Muscle layer of duodenum (tissue), 2 donors: ENCODE measurements at regions not wholly inside any gene's neighbourhood (a gene's known extent, or its start where the extent isn't known, plus 50 kb on each side); places are given as distances from the start of the nearest gene placed in this dataset.
"Not testable (repeated sequence)": the region's sequence is repeated elsewhere in the genome, so short reads cannot be mapped to it uniquely, and the experiment has no call there.

Experiments used
- H3K27ac ChIP-seq: one replicate; pipeline ENCODE4 v1.7.0; 2013; ENCODE audit warnings: mild to moderate bottlenecking, low read length
- H3K27me3 ChIP-seq: one replicate; pipeline ENCODE4 v1.7.0; 2013; ENCODE audit warnings: low read depth, mild to moderate bottlenecking, control low read depth, low read length
- H3K36me3 ChIP-seq, 2 donors: one replicate each; pipeline ENCODE4 v1.7.0; 2013; ENCODE audit warnings: low read length in 2 of 2, control low read depth in 1 of 2, mild to moderate bottlenecking in 1 of 2; ENCODE audit not compliant: insufficient read depth in 2 of 2, control insufficient read depth in 1 of 2
- H3K4me1 ChIP-seq, 2 donors: one replicate each; pipeline ENCODE4 v1.7.0; 2013; ENCODE audit warnings: low read length in 2 of 2, mild to moderate bottlenecking in 2 of 2, control low read depth in 1 of 2, moderate library complexity in 1 of 2; ENCODE audit not compliant: insufficient read depth in 2 of 2, control insufficient read depth in 1 of 2
- H3K4me3 ChIP-seq, 2 donors: one replicate each; pipeline ENCODE4 v1.7.0; 2013; ENCODE audit warnings: low read length in 2 of 2, low read depth in 1 of 2, mild to moderate bottlenecking in 1 of 2
- H3K9me3 ChIP-seq, 2 donors: one replicate each; pipeline ENCODE4 v1.7.0; 2013; ENCODE audit warnings: low read length in 2 of 2, control low read depth in 1 of 2, mild to moderate bottlenecking in 1 of 2; ENCODE audit not compliant: control insufficient read depth in 1 of 2
- donor health status: healthy.

GRCh38 chr6:105522626-105523322, 119.9 kb upstream of the PREP start:
- Histone ChIP-seq H3K27me3 (no peaks in the 10 kb centered on the region), H3K36me3 (no peaks in the 10 kb centered on the region), H3K27ac (no peak overlapping the region)

GRCh38 chr6:105519954-105520353, 117.1 kb upstream of the PREP start:
- no peaks in the 10 kb centered on the region for H3K4me1 ChIP-seq
- H3K27ac ChIP-seq, result no peak overlapping the region
- H3K36me3 ChIP-seq, result no peaks in the 10 kb centered on the region
- no peak overlapping the region for H3K4me3 ChIP-seq
- no peaks in the 10 kb centered on the region for H3K27me3 ChIP-seq
- H3K9me3 ChIP-seq, result peaks cover 0 to 6% of the 10 kb centered on the region in 2 donors

More at GRCh38 chr6:105522626-105523322, 119.9 kb upstream of the PREP start:
- H3K4me3 ChIP-seq, result no peak overlapping the region
- H3K4me1 ChIP-seq, result no peaks in the 10 kb centered on the region
- H3K9me3 ChIP-seq, result peaks cover 0 to 6% of the 10 kb centered on the region in 2 donors

- not testable (repeated sequence) for H3K4me3 ChIP-seq, H3K27ac ChIP-seq, H3K36me3 ChIP-seq, H3K4me1 ChIP-seq, H3K27me3 ChIP-seq, H3K9me3 ChIP-seq
Measured at GRCh38 chr6:105518993-105519392, 116.1 kb upstream of the PREP start.

GRCh38 chr6:105515054-105515453, 112.2 kb upstream of the PREP start:
- Histone ChIP-seq H3K4me1 (peaks cover 0 to 4% of the 10 kb centered on the region in 2 donors), H3K9me3 (peaks cover 0 to 6% of the 10 kb centered on the region in 2 donors), H3K27ac (no peak overlapping the region), H3K36me3 (no peaks in the 10 kb centered on the region), H3K27me3 (no peaks in the 10 kb centered on the region), H3K4me3 (no peak overlapping the region)

- Histone ChIP-seq H3K27me3 (no peaks in the 10 kb centered on the region), H3K4me1 (peaks cover 0 to 5% of the 10 kb centered on the region in 2 donors), H3K36me3 (no peaks in the 10 kb centered on the region), H3K9me3 (peaks cover 0 to 6% of the 10 kb centered on the region in 2 donors), H3K27ac (no peak overlapping the region), H3K4me3 (no peak overlapping the region)
Measured at GRCh38 chr6:105514306-105514705, 111.4 kb upstream of the PREP start.

- H3K4me3 ChIP-seq, result no peak overlapping the region
- H3K9me3 ChIP-seq, result no peaks in the 10 kb centered on the region
- peaks cover 0 to 5% of the 10 kb centered on the region in 2 donors for H3K4me1 ChIP-seq
- no peaks in the 10 kb centered on the region for H3K36me3 ChIP-seq
- H3K27ac ChIP-seq, result no peak overlapping the region
- no peaks in the 10 kb centered on the region for H3K27me3 ChIP-seq
Measured at GRCh38 chr6:105511639-105512038, 108.8 kb upstream of the PREP start.

GRCh38 chr6:105510746-105511145, 107.9 kb upstream of the PREP start:
- Histone ChIP-seq H3K36me3 (no peaks in the 10 kb centered on the region), H3K27ac (no peak overlapping the region), H3K4me3 (no peak overlapping the region), H3K9me3 (no peaks in the 10 kb centered on the region), H3K27me3 (no peaks in the 10 kb centered on the region), H3K4me1 (peaks cover 0 to 5% of the 10 kb centered on the region in 2 donors)

- peaks cover 0 to 5% of the 10 kb centered on the region in 2 donors for H3K4me1 ChIP-seq
- no peak overlapping the region for H3K27ac ChIP-seq
- H3K4me3 ChIP-seq, result no peak overlapping the region
- no peaks in the 10 kb centered on the region for H3K9me3 ChIP-seq
- no peaks in the 10 kb centered on the region for H3K27me3 ChIP-seq
- H3K36me3 ChIP-seq, result no peaks in the 10 kb centered on the region
Measured at GRCh38 chr6:105509506-105510331, 106.8 kb upstream of the PREP start.

- no peaks in the 10 kb centered on the region for H3K36me3 ChIP-seq
- no peaks in the 10 kb centered on the region for H3K27me3 ChIP-seq
- H3K27ac ChIP-seq, result no peak overlapping the region
- peaks cover 0 to 11% of the 10 kb centered on the region in 2 donors for H3K4me1 ChIP-seq
- no peak overlapping the region for H3K4me3 ChIP-seq
- H3K9me3 ChIP-seq, result no peaks in the 10 kb centered on the region
Measured at GRCh38 chr6:105507811-105508210, 104.9 kb upstream of the PREP start.

- H3K4me1 ChIP-seq, result peaks cover 0 to 6% of the 10 kb centered on the region in 2 donors
- H3K27ac ChIP-seq, result no peak overlapping the region
- no peaks in the 10 kb centered on the region for H3K9me3 ChIP-seq
- no peaks in the 10 kb centered on the region for H3K27me3 ChIP-seq
- H3K4me3 ChIP-seq, result no peak overlapping the region
- no peaks in the 10 kb centered on the region for H3K36me3 ChIP-seq
Measured at GRCh38 chr6:105504706-105505105, 101.8 kb upstream of the PREP start.

GRCh38 chr6:105503641-105504040, 100.8 kb upstream of the PREP start:
- H3K4me3 ChIP-seq, result no peak overlapping the region
- no peak overlapping the region for H3K27ac ChIP-seq
- no peaks in the 10 kb centered on the region for H3K27me3 ChIP-seq
- no peaks in the 10 kb centered on the region for H3K36me3 ChIP-seq
- peaks cover 0 to 6% of the 10 kb centered on the region in 2 donors for H3K4me1 ChIP-seq
- no peaks in the 10 kb centered on the region for H3K9me3 ChIP-seq
